IMR-90 (cell line): ENCODE measurements at regions not wholly inside any gene's neighbourhood (a gene's known extent, or its start where the extent isn't known, plus 50 kb on each side); places are given as distances from the start of the nearest gene placed in this dataset.

Experiments used
- ATAC-seq: fragments of 200-7000 bp; cut with Tn5 transposase; 2 replicates; pipeline ENCODE4 v1.9.1; 2020; ENCODE audit warnings: low read depth, mild to moderate bottlenecking, moderate library complexity
- BruUV-seq: library from RNA; stranded (reverse); fragments of 400-500 nt; replicated peaks from 2 replicates; lab custom pipeline; 2021; lab: Mats Ljungman, UMichigan
- CTCF ChIA-PET: fragments of 300-600 bp; formaldehyde crosslinking; extraction: SDS; loops from one replicate; lab custom pipeline; 2021; ENCODE audit warnings: antibody characterized with exemption; lab: Yijun Ruan, JAX
- POLR2A ChIA-PET: fragments of 300-600 bp; sonication (Branson Sonifier 250); formaldehyde crosslinking; loops from one replicate; lab custom pipeline; 2022; ENCODE audit warnings: antibody characterized with exemption; ENCODE audit not compliant: unreplicated experiment; lab: Charles Lee
- DNase-seq: peaks from one replicate; pipeline ENCODE4 v3.0.0; 2013
- H2AFZ ChIP-seq: replicated peaks from 2 replicates; pipeline ENCODE3; 2013; ENCODE audit warnings: low read length, mild to moderate bottlenecking; ENCODE audit not compliant: poor library complexity
- H2AK5ac ChIP-seq: 2 replicates; pipeline ENCODE4 v1.6.1; 2013; ENCODE audit warnings: low read depth, low read length, inconsistent platforms
- H2AK9ac ChIP-seq: replicated peaks from 2 replicates; pipeline ENCODE3; 2013; ENCODE audit warnings: mild to moderate bottlenecking, low read depth, low read length, moderate library complexity; ENCODE audit not compliant: poor library complexity
- H2BK120ac ChIP-seq: 2 replicates; pipeline ENCODE4 v1.6.1; 2013; ENCODE audit warnings: low read depth, low read length, inconsistent platforms
- H2BK15ac ChIP-seq: 3 replicates; pipeline ENCODE4 v1.6.1; 2013; ENCODE audit warnings: low read depth, low read length, inconsistent platforms
- H2BK20ac ChIP-seq: 2 replicates; pipeline ENCODE4 v1.6.1; 2013; ENCODE audit warnings: low read depth, mild to moderate bottlenecking, inconsistent platforms, low read length, moderate library complexity
- H2BK5ac ChIP-seq: 2 replicates; pipeline ENCODE4 v1.6.1; 2013; ENCODE audit warnings: mild to moderate bottlenecking, low read depth, low read length, inconsistent platforms; ENCODE audit not compliant: poor library complexity, severe bottlenecking
- H3K14ac ChIP-seq: replicated peaks from 2 replicates; pipeline ENCODE4 v1.6.1; 2013; ENCODE audit warnings: low read depth, low read length, inconsistent platforms
- H3K18ac ChIP-seq: 2 replicates; pipeline ENCODE4 v1.6.1; 2013; ENCODE audit warnings: low read depth, low read length, control low read depth
- H3K23ac ChIP-seq: 2 replicates; pipeline ENCODE4 v1.6.1; 2013; ENCODE audit warnings: low read depth, low read length, inconsistent platforms
- H3K27ac ChIP-seq: 2 replicates; pipeline ENCODE4 v1.5.1; 2013; ENCODE audit warnings: mild to moderate bottlenecking, control low read depth, low read length; ENCODE audit not compliant: insufficient read depth
- H3K27me3 ChIP-seq: 2 replicates; pipeline ENCODE4 v1.6.1; 2013; ENCODE audit warnings: low read length; ENCODE audit not compliant: control insufficient read depth, insufficient read depth
- H3K36me3 ChIP-seq: 2 replicates; pipeline ENCODE4 v1.6.1; 2013; ENCODE audit warnings: low read length, mixed read lengths; ENCODE audit not compliant: control insufficient read depth, insufficient read depth
- H3K4ac ChIP-seq: 2 replicates; pipeline ENCODE4 v1.6.1; 2013; ENCODE audit warnings: low read depth, low read length, inconsistent platforms
- H3K4me1 ChIP-seq: 2 replicates; pipeline ENCODE4 v1.6.1; 2013; ENCODE audit warnings: low read length, mixed read lengths; ENCODE audit not compliant: control insufficient read depth, insufficient read depth
- H3K4me2 ChIP-seq: 2 replicates; pipeline ENCODE4 v1.6.1; 2013; ENCODE audit warnings: low read depth, mild to moderate bottlenecking, control low read depth, low read length, moderate library complexity
- H3K4me3 ChIP-seq: 2 replicates; pipeline ENCODE4 v1.5.1; 2013; ENCODE audit warnings: low read depth, mild to moderate bottlenecking, control low read depth, low read length, moderate library complexity; ENCODE audit not compliant: insufficient read depth
- H3K56ac ChIP-seq: 2 replicates; pipeline ENCODE4 v1.6.1; 2013; ENCODE audit warnings: low read length, inconsistent platforms; ENCODE audit not compliant: insufficient read depth; ENCODE audit errors: extremely low read depth
- H3K79me1 ChIP-seq, 2 experiments: 2 replicates each; pipeline ENCODE4 v1.6.1; 2013; ENCODE audit warnings: low read length in 2 of 2, inconsistent platforms in 1 of 2, low read depth in 1 of 2
- H3K9ac ChIP-seq: 2 replicates; pipeline ENCODE4 v1.6.1; 2013; ENCODE audit warnings: low read depth, low read length, control low read depth
- H3K9me1 ChIP-seq: 2 replicates; pipeline ENCODE4 v1.6.1; 2013; ENCODE audit warnings: low read length, inconsistent platforms; ENCODE audit not compliant: insufficient read depth
- H3K9me3 ChIP-seq: 2 replicates; pipeline ENCODE4 v1.6.1; 2013; ENCODE audit warnings: low read length; ENCODE audit not compliant: control insufficient read depth, insufficient read depth
- H4K20me1 ChIP-seq: 2 replicates; pipeline ENCODE4 v1.6.1; 2013; ENCODE audit warnings: low read length, inconsistent platforms; ENCODE audit not compliant: insufficient read depth
- H4K5ac ChIP-seq: 2 replicates; pipeline ENCODE4 v1.6.1; 2013; ENCODE audit warnings: mild to moderate bottlenecking, low read depth, low read length, control low read depth
- H4K8ac ChIP-seq, 2 experiments: 2 replicates each; pipeline ENCODE4 v1.6.1; 2013; ENCODE audit warnings: low read depth in 2 of 2, low read length in 2 of 2, control low read depth in 1 of 2, inconsistent platforms in 1 of 2
- H4K91ac ChIP-seq: 2 replicates; pipeline ENCODE4 v1.6.1; 2013; ENCODE audit warnings: low read depth, low read length, inconsistent platforms; ENCODE audit not compliant: insufficient read depth
- BHLHE40 ChIP-seq: fragments of 150-350 bp; IDR thresholded peaks from 2 replicates; pipeline ENCODE4 v1.6.1; 2016; ENCODE audit warnings: mild to moderate bottlenecking, low read depth, low read length
- CEBPB ChIP-seq: IDR thresholded peaks from 2 replicates; pipeline ENCODE4 v1.6.1; 2012; ENCODE audit warnings: low read depth, low read length, improper control_type of control experiment
- FOS ChIP-seq: fragments of 150-350 bp; IDR thresholded peaks from 2 replicates; pipeline ENCODE4 v1.6.1; 2016; ENCODE audit warnings: low read depth, low read length
- MXI1 ChIP-seq: IDR thresholded peaks from 2 replicates; pipeline ENCODE4 v1.6.1; 2012; ENCODE audit warnings: low read depth, mild to moderate bottlenecking, low read length, moderate library complexity, borderline replicate concordance
- POLR2A ChIP-seq: IDR thresholded peaks from 2 replicates; pipeline ENCODE4 v1.6.1; 2012; ENCODE audit warnings: mild to moderate bottlenecking, low read depth, low read length
- RAD21 ChIP-seq: IDR thresholded peaks from 2 replicates; pipeline ENCODE4 v1.6.1; 2012; ENCODE audit warnings: low read length, improper control_type of control experiment
- RCOR1 ChIP-seq: IDR thresholded peaks from 2 replicates; pipeline ENCODE4 v1.6.1; 2012; ENCODE audit warnings: mild to moderate bottlenecking, low read length, improper control_type of control experiment; ENCODE audit not compliant: insufficient replicate concordance
- RFX5 ChIP-seq: IDR thresholded peaks from 2 replicates; pipeline ENCODE4 v1.8.0; 2012; ENCODE audit warnings: low read depth, mild to moderate bottlenecking, low read length, moderate library complexity
- SMC3 ChIP-seq: fragments of 150-350 bp; IDR thresholded peaks from 2 replicates; pipeline ENCODE4 v1.6.1; 2016; ENCODE audit warnings: low read depth, mild to moderate bottlenecking, antibody characterized with exemption, low read length, moderate library complexity
- USF2 ChIP-seq: fragments of 150-350 bp; IDR thresholded peaks from 2 replicates; pipeline ENCODE4 v1.6.1; 2017; ENCODE audit warnings: mild to moderate bottlenecking, antibody characterized with exemption, low read length, low read depth
- WGBS, 2 experiments: methylation state at CpG; one replicate each; pipeline versions ENCODE4 v1.1.5 to v1.1.7; 2013; ENCODE audit warnings: missing lambda C conversion rate in 2 of 2; ENCODE audit not compliant: insufficient read length in 1 of 2; ENCODE audit errors: extremely low coverage in 2 of 2; 5-methylcytosine and 5-hydroxymethylcytosine counted together
- dilution Hi-C: fragments of 300-500 bp; cut with HindIII; formaldehyde crosslinking; loops from one replicate; pipeline ENCODE4 v1.14.3; 2018; ENCODE audit warnings: low sequenced_read_pairs; ENCODE audit not compliant: unreplicated experiment
- in situ Hi-C: fragments of 300-500 bp; cut with MboI; formaldehyde crosslinking; loops from 3 replicates; pipeline ENCODE4 v1.14.3; 2019; ENCODE audit warnings: low sequenced_read_pairs, inconsistent platforms, mixed read lengths
- intact Hi-C: fragments of 100-400 bp; cut with micrococcal nuclease; formaldehyde crosslinking; loops from 2 replicates; pipeline ENCODE4 v1.10.0; 2022
- TF ChIP-seq, protein P1 (sequence below): fragments of 150-350 bp; IDR thresholded peaks from 2 replicates; pipeline ENCODE4 v1.6.1; 2016; ENCODE audit warnings: low read depth, mild to moderate bottlenecking, low read length, moderate library complexity, borderline replicate concordance

- in situ Hi-C loops (no loop called here), dilution Hi-C loops (no loop called here), intact Hi-C loops (no loop called here)
- Histone ChIP-seq H3K27me3 (no peaks in the 10 kb centered on the region; the same call in 1 of the 2 replicates), H4K5ac (no peak overlapping the region), H2AFZ (no peak overlapping the region), H4K8ac (no peak overlapping the region), H3K4me1 (no peaks in the 10 kb centered on the region), H4K20me1 (no peaks in the 10 kb centered on the region), H2BK120ac (no peak overlapping the region), H3K9me3 (no peaks in the 10 kb centered on the region), H3K9ac (no peak overlapping the region), H4K91ac (no peak overlapping the region), H3K9me1 (no peaks in the 10 kb centered on the region), H2BK20ac (no peak overlapping the region), H3K4me3 (no peak overlapping the region), H3K18ac (no peak overlapping the region), H3K27ac (no peak overlapping the region), H2BK15ac (no peak overlapping the region), H3K23ac (no peak overlapping the region), H3K36me3 (no peaks in the 10 kb centered on the region), H3K4me2 (no peak overlapping the region), H2AK9ac (no peak overlapping the region), H3K79me1 (no peaks in the 10 kb centered on the region), H3K4ac (no peak overlapping the region), H2BK5ac (no peak overlapping the region), H3K14ac (no peak overlapping the region), H3K56ac (no peak overlapping the region), H2AK5ac (no peak overlapping the region)
- DNase-seq (no peak), ATAC-seq (no peak)
- no peak for TF ChIP-seq BHLHE40
- no peak for TF ChIP-seq SMC3
- no peak for TF ChIP-seq FOS
- no peak for TF ChIP-seq CEBPB
- no peak for TF ChIP-seq POLR2A
- no peak for TF ChIP-seq MXI1
- no peak for TF ChIP-seq RCOR1
- no peak for TF ChIP-seq RAD21
- TF ChIP-seq, protein P1, sequence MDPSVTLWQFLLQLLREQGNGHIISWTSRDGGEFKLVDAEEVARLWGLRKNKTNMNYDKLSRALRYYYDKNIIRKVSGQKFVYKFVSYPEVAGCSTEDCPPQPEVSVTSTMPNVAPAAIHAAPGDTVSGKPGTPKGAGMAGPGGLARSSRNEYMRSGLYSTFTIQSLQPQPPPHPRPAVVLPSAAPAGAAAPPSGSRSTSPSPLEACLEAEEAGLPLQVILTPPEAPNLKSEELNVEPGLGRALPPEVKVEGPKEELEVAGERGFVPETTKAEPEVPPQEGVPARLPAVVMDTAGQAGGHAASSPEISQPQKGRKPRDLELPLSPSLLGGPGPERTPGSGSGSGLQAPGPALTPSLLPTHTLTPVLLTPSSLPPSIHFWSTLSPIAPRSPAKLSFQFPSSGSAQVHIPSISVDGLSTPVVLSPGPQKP, result no peak
- TF ChIP-seq USF2, result no peak
- TF ChIP-seq RFX5, result no peak
- 93% methylated on average over 3 of the region's 5 CpGs; no CpG with 5 or more reads in 1 of the 2 experiments for WGBS, 2 experiments
- BruUV-seq, result no TSS peak
- ChIA-PET CTCF (interaction anchor here (0.6 kb wide), 1 partner anchor 1246 kb away, joined by 4 read pairs; the partner anchor contains the start of gene BEND3), POLR2A (no interaction called here)
Measured at GRCh38 chr6:105869835-105870440, 216.2 kb upstream of the PRDM1 start.
